Progenitor cell of endocrine pancreas (in vitro differentiated cells): ENCODE measurements at regions not wholly inside any gene's neighbourhood (a gene's known extent, or its start where the extent isn't known, plus 50 kb on each side); places are given as distances from the start of the nearest gene placed in this dataset.

ENCODE experiments used
- DNase-seq: peaks from one replicate; pipeline ENCODE4 v3.0.0; 2021; ENCODE audit warnings: low spot score; ENCODE audit not compliant: unreplicated experiment
- H3K27ac Mint-ChIP-seq: 2 replicates; pipeline ENCODE4 v1.8.0; 2021; ENCODE audit warnings: mild to moderate bottlenecking, moderate library complexity, mixed read lengths
- H3K27me3 Mint-ChIP-seq: 2 replicates; pipeline ENCODE4 v1.8.0; 2021; ENCODE audit warnings: mixed read lengths
- H3K36me3 Mint-ChIP-seq: 2 replicates; pipeline ENCODE4 v1.8.0; 2022; ENCODE audit warnings: mixed read lengths; ENCODE audit not compliant: insufficient read depth
- H3K4me1 Mint-ChIP-seq: 2 replicates; pipeline ENCODE4 v1.8.0; 2021; ENCODE audit warnings: low read depth, mixed read lengths
- H3K4me3 Mint-ChIP-seq: 2 replicates; pipeline ENCODE4 v1.8.0; 2021; ENCODE audit warnings: low read depth, mild to moderate bottlenecking, moderate library complexity, mixed read lengths
- H3K9me3 Mint-ChIP-seq: 2 replicates; pipeline ENCODE4 v1.8.0; 2021; ENCODE audit warnings: low read depth, mixed read lengths
- TF ChIP-seq, protein P1 (sequence below): fragments of 200-600 bp; sonication (generic); IDR thresholded peaks from one replicate; pipeline ENCODE4 v1.5.0; 2021; ENCODE audit warnings: antibody characterized with exemption, mild to moderate bottlenecking; ENCODE audit not compliant: unreplicated experiment

DNA sequence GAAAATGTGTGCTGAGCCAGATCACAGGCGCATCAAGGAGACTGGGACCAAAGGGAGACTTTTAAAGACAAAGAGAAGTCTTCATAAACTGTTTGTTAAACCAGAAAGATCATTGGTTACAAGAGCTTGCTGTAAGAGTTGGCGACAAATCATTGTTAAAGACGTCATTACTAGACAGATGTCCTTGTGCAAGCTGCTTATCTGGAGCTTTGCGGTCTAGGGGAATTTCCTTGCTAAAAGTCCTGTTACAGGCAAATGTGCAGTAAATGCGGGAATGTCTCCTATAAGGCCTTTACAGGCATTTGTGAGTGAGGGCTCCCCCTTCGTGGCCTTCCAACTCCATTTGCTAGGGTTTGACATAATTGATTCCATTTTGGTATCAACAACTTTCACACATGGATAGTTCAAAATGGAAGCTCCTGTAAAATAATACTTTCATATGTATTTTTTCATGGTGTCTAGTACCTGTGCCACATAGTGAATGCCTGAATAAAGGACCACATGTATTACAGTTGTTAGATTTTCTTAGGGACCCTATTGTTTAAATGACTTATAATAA, 362.4 kb downstream of the UTRN start:
- TF ChIP-seq, protein P1, sequence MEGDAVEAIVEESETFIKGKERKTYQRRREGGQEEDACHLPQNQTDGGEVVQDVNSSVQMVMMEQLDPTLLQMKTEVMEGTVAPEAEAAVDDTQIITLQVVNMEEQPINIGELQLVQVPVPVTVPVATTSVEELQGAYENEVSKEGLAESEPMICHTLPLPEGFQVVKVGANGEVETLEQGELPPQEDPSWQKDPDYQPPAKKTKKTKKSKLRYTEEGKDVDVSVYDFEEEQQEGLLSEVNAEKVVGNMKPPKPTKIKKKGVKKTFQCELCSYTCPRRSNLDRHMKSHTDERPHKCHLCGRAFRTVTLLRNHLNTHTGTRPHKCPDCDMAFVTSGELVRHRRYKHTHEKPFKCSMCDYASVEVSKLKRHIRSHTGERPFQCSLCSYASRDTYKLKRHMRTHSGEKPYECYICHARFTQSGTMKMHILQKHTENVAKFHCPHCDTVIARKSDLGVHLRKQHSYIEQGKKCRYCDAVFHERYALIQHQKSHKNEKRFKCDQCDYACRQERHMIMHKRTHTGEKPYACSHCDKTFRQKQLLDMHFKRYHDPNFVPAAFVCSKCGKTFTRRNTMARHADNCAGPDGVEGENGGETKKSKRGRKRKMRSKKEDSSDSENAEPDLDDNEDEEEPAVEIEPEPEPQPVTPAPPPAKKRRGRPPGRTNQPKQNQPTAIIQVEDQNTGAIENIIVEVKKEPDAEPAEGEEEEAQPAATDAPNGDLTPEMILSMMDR: no peak
- H3K4me1 Mint-ChIP-seq: peaks cover 54% of the 10 kb centered on the region
- no peak for DNase-seq
- peak overlapping the region; percentile 89 for H3K27ac Mint-ChIP-seq
- H3K4me3 Mint-ChIP-seq: peak overlapping the region; percentile 38
- H3K36me3 Mint-ChIP-seq: peaks cover 11% of the 10 kb centered on the region
- H3K9me3 Mint-ChIP-seq: peaks cover 4% of the 10 kb centered on the region
- H3K27me3 Mint-ChIP-seq: no peaks in the 10 kb centered on the region

DNA sequence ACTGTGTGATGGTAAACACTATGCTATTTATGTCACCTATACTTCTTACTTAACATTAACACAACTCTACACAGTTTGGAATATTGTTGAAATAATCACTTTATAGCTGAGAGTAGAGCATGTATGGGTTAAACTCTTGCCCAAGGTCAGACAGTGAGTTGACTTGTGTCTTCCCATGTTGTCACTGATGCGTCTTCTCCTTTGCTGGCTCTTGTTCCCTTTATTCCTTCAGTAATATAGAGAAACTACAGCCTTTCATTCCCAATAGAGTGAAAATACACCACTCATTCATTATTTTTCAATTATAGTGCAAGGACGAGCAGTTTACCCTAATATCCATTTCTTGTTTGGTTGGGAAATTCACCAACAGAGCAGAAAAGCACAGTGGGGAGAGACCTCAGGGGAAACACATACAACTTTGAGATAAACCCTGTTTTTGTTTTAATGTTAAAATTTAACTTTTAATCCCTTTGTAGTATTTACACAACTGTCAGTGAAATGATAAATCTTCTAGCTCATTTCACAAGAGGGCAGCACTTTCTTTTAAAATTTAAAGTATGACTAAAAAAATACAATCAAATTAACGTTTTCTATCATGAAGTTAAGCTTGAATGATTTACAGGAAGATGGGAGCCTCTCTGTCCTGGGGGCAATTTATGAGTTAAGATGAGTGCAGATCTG, 363.0 kb downstream of the UTRN start:
- H3K4me1 Mint-ChIP-seq: peaks cover 59% of the 10 kb centered on the region
- peaks cover 9% of the 10 kb centered on the region for H3K36me3 Mint-ChIP-seq
- H3K9me3 Mint-ChIP-seq: peaks cover 4% of the 10 kb centered on the region
- TF ChIP-seq, protein P1: no peak
- no peaks in the 10 kb centered on the region for H3K27me3 Mint-ChIP-seq
- no peak for DNase-seq
- H3K27ac Mint-ChIP-seq: peak overlapping the region; percentile 89
- H3K4me3 Mint-ChIP-seq: peak overlapping the region; percentile 38

DNA sequence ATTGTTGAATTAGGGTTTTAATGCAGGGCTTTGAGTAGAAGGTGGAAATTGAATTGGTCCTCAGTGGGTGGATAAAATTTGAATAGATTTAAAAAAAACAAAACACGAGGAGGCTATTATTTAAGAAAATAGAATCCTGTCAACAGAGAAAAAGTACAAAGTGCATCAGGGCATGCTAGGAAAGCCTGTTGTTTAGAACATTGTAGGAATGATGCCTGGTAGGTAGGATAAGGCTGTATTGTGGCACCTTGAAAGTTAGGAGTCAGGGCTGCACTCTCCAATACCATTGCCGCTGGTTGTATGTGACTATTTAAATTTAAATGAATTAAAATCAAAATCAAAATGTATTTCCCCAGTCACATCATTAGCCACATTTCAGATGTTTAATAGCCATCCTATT, 363.9 kb downstream of the UTRN start:
- H3K27me3 Mint-ChIP-seq: no peaks in the 10 kb centered on the region
- H3K36me3 Mint-ChIP-seq: peaks cover 8% of the 10 kb centered on the region
- DNase-seq: no peak
- H3K4me3 Mint-ChIP-seq: no peak overlapping the region
- no peak overlapping the region for H3K27ac Mint-ChIP-seq
- H3K9me3 Mint-ChIP-seq: peaks cover 4% of the 10 kb centered on the region
- H3K4me1 Mint-ChIP-seq: peaks cover 68% of the 10 kb centered on the region
- TF ChIP-seq, protein P1: no peak

DNA sequence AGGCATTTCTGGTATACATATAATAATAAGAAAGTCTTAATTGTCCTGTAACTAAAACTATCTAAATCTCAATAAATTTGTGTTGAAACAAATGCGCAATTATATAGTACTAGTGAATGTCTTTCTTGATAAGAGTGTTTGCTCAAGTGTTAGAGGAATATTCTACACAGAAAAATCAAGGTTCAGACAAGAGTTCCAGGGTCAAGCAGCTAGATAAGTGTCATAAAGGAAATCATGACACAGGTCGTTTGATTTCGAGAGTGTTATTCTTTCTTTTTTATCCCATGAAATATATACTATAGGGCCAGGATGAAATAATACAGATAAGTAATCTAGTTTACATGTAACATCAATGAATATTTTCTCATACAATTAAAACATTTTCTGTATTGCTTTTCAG, 366.1 kb downstream of the UTRN start:
- TF ChIP-seq, protein P1: no peak
- H3K4me3 Mint-ChIP-seq: no peak overlapping the region
- peaks cover 5% of the 10 kb centered on the region for H3K36me3 Mint-ChIP-seq
- H3K9me3 Mint-ChIP-seq: peaks cover 4% of the 10 kb centered on the region
- H3K4me1 Mint-ChIP-seq: peaks cover 79% of the 10 kb centered on the region
- H3K27ac Mint-ChIP-seq: peak overlapping the region; percentile 94
- H3K27me3 Mint-ChIP-seq: no peaks in the 10 kb centered on the region
- DNase-seq: no peak

DNA sequence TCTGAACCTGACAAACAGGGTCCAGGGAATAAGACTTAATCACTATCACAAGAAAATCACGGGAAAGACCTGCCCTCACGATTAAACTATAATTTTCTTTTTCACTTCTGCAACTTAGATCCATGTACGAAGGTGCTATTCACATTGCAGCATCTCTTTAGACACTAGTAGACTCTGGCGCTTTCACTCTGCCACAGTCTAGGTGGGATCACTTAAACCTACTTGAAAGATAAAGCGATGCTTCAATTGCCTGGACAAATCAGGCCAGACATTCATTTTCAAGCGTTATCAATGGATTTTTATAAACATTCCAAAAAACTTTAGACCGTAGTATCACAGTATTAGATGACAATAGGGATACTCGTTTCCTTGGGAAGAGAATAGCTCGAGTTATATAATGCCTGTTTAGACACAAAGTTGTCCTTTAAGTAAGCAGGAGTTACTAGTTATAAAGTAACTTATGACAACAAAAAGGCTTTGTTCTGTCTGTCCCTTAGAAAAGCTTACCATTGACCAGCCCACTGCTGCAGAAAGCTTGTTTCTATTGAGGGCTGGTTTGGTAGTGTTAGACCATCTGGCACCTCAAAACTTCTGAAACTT, 367.3 kb downstream of the UTRN start:
- Mint-ChIP-seq H3K27me3 (no peaks in the 10 kb centered on the region), H3K4me3 (no peak overlapping the region), H3K36me3 (peaks cover 5% of the 10 kb centered on the region), H3K9me3 (peaks cover 4% of the 10 kb centered on the region), H3K27ac (peak overlapping the region; percentile 94), H3K4me1 (peaks cover 70% of the 10 kb centered on the region)
- no peak for DNase-seq
- TF ChIP-seq, protein P1: no peak
